GM12891 (cell line): ENCODE measurements at regions not wholly inside any gene's neighbourhood (a gene's known extent, or its start where the extent isn't known, plus 50 kb on each side); places are given as distances from the start of the nearest gene placed in this dataset.

Experiments
- PAX5 ChIP-seq: IDR thresholded peaks from 2 replicates; pipeline ENCODE4 v1.6.1; 2011; ENCODE audit warnings: low read length, moderate library complexity, mild to moderate bottlenecking; ENCODE audit not compliant: insufficient read depth, severe bottlenecking
- POLR2A ChIP-seq: IDR thresholded peaks from 2 replicates; pipeline ENCODE4 v1.6.1; 2011; ENCODE audit warnings: low read depth, low read length, control low read depth
- POLR2AphosphoS5 ChIP-seq: IDR thresholded peaks from 2 replicates; pipeline ENCODE4 v1.6.1; 2011; ENCODE audit warnings: low read depth, low read length, control low read depth
- SPI1 ChIP-seq: IDR thresholded peaks from 2 replicates; pipeline ENCODE4 v1.6.1; 2011; ENCODE audit warnings: low read depth, low read length, control low read depth
- TAF1 ChIP-seq: IDR thresholded peaks from 2 replicates; pipeline ENCODE4 v1.6.1; 2011; ENCODE audit warnings: low read depth, low read length, control low read depth

- no peak for TF ChIP-seq POLR2A
- no peak for TF ChIP-seq POLR2AphosphoS5
- TF ChIP-seq TAF1, result no peak
- TF ChIP-seq SPI1, result no peak
- no peak for TF ChIP-seq PAX5
These were observed 162.5 kb downstream of the MAF start for GRCh38 chr16:79437764-79438751.
